HS-5 (cell line): ENCODE measurements at regions not wholly inside any gene's neighbourhood (a gene's known extent, or its start where the extent isn't known, plus 50 kb on each side); places are given as distances from the start of the nearest gene placed in this dataset.

Experiments
- DNase-seq: peaks from one replicate; pipeline ENCODE4 v3.0.0-alpha.2; 2012; ENCODE audit warnings: low read depth

- DNase-seq, result no peak
Observed at GRCh38 chr9:85428230-85428629, 313.5 kb downstream of the AGTPBP1 start.

GRCh38 chr9:85427772-85428171 lies 314.0 kb downstream of the AGTPBP1 start:
- DNase-seq, result no peak

- DNase-seq, result peak; percentile 14
Observed at GRCh38 chr9:85425153-85425611, 316.6 kb downstream of the AGTPBP1 start.

- DNase-seq, result no peak
Observed at GRCh38 chr9:85423422-85423821, 318.3 kb downstream of the AGTPBP1 start.

- DNase-seq, result no peak
Observed at GRCh38 chr9:85421641-85422040, 320.1 kb downstream of the AGTPBP1 start.

GRCh38 chr9:85420750-85421149 lies 321.0 kb downstream of the AGTPBP1 start:
- DNase-seq, result no peak

- DNase-seq, result no peak
Observed at GRCh38 chr9:85417674-85418073, 324.1 kb downstream of the AGTPBP1 start.

- no peak for DNase-seq
Observed at GRCh38 chr9:85416715-85417114, 325.0 kb downstream of the AGTPBP1 start.

- no peak for DNase-seq
Observed at GRCh38 chr9:85414390-85414789, 327.4 kb downstream of the AGTPBP1 start.

- DNase-seq, result no peak
Observed at GRCh38 chr9:85408494-85408893, 333.3 kb downstream of the AGTPBP1 start.

GRCh38 chr9:85405566-85405950 lies 336.2 kb downstream of the AGTPBP1 start:
- no peak for DNase-seq

GRCh38 chr9:85404911-85405565 lies 336.7 kb downstream of the AGTPBP1 start:
- no peak for DNase-seq

- no peak for DNase-seq
Observed at GRCh38 chr9:85402551-85402950, 339.2 kb downstream of the AGTPBP1 start.

GRCh38 chr9:85401998-85402397 lies 339.8 kb downstream of the AGTPBP1 start:
- no peak for DNase-seq

- DNase-seq, result no peak
Observed at GRCh38 chr9:85397005-85397404, 344.7 kb downstream of the AGTPBP1 start.

- no peak for DNase-seq
Observed at GRCh38 chr9:85392260-85392659, 349.5 kb downstream of the AGTPBP1 start.

GRCh38 chr9:85377731-85378289 lies 363.9 kb downstream of the AGTPBP1 start:
- no peak for DNase-seq

- DNase-seq, result no peak
Observed at GRCh38 chr9:85368781-85369180, 373.0 kb downstream of the AGTPBP1 start.

GRCh38 chr9:85359161-85359560 lies 382.6 kb downstream of the AGTPBP1 start:
- DNase-seq, result no peak

GRCh38 chr9:85349046-85349445 lies 392.7 kb downstream of the AGTPBP1 start:
- DNase-seq, result no peak

- DNase-seq, result no peak
Observed at GRCh38 chr9:85347541-85347940, 394.2 kb downstream of the AGTPBP1 start.

GRCh38 chr9:85344901-85345300 lies 396.9 kb downstream of the AGTPBP1 start:
- DNase-seq, result no peak

- no peak for DNase-seq
Observed at GRCh38 chr9:85339338-85339737, 402.4 kb downstream of the AGTPBP1 start.

GRCh38 chr9:85334228-85334627 lies 407.5 kb downstream of the AGTPBP1 start:
- DNase-seq, result no peak
